ENCODE measurements at regions not wholly inside any gene's neighbourhood (a gene's known extent, or its start where the extent isn't known, plus 50 kb on each side); places are given as distances from the start of the nearest gene placed in this dataset.

DNA sequence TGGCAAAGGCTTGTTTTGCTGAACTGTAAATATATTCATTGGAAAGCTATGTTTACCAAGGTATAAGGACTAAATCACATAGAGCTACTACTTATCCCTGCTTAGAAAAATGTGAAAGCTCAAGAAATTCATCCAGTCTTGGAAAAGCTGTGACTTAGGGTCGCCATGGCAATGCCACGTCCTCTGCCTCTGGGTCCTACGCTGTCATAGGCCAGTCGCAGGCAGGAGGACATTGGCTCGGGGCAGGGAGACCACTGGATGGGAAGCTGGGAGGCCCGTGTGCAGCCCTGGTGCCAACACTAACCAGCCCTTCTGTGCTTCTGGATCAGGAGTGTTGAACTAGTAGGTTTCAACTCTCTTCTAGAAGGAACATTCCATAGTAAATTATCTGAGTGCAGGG is 67.3 kb upstream of the PDZD8 start:
- TF ChIP-seq CTCF (IDR thresholded peaks at IDR 0.05) (no peak), POLR2A (IDR thresholded peaks at IDR 0.05) (no peak), POLR2AphosphoS5 (IDR thresholded peaks at IDR 0.05) (no peak)
